ENCODE measurements at regions not wholly inside any gene's neighbourhood (a gene's known extent, or its start where the extent isn't known, plus 50 kb on each side); places are given as distances from the start of the nearest gene placed in this dataset.
"Not testable (repeated sequence)": the region's sequence is repeated elsewhere in the genome, so short reads cannot be mapped to it uniquely, and the experiment has no call there.

DNA sequence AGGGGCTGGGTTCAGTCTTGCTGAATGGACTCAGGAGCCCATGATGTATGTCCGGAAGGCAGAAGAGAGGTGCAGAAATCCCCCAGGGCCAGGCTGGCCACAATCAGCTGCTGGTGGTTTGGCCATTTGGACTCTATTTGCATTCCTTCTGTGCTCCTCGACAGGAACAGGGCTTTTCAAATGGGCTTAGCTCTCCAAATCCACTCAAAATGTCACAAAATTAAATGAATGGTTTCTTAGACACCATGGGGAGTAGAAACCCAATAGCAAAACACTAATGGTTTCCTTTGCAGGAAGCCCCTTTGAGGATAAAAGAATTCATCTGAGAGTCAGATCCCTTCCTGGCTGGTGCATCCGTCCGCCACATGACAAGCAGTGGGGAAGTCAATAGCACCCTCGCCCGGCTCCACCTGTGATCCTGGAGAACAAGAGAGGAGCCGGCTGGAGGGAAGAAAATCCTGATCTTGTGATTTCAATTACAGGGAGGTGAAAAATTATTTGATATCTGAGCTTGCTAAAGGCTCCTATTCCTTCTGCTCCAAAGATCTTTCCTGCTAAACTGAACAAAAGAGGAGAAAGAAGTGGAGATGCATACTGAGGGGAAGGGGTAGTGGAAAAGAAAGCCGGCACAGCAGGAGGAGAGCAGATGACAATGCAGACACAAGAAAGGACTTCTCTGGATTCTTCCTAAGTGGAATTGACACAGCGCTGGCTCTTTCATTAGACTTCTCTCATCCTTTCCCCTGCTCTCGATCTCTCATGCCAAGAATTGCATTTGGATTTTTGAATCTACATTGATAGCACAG, 190.7 kb downstream of the C7orf25 start:
- TF ChIP-seq SUZ12 (IDR thresholded peaks at IDR 0.05) = no peak
- no peak for TF ChIP-seq TARDBP (IDR thresholded peaks at IDR 0.05)
- DNase-seq (ENCODE audit: extremely low spot score) = no peak
- ChIA-PET CTCF (no interaction called here), POLR2A (no interaction called here)

GRCh38 chr7:42720012-42720411, 191.9 kb downstream of the C7orf25 start:
- ChIA-PET POLR2A (no interaction called here), CTCF (no interaction called here)
- TF ChIP-seq TARDBP (IDR thresholded peaks at IDR 0.05) (no peak), BHLHE40 (IDR thresholded peaks at IDR 0.05; ENCODE audit: borderline replicate concordance) (no peak), FOXK2 (IDR thresholded peaks at IDR 0.05) (no peak), PKNOX1 (IDR thresholded peaks at IDR 0.05) (no peak), SP1 (IDR thresholded peaks at IDR 0.05) (no peak), ZNF384 (IDR thresholded peaks at IDR 0.05) (no peak), HDGF (IDR thresholded peaks at IDR 0.05; ENCODE audit: borderline replicate concordance) (no peak), LEF1 (IDR thresholded peaks at IDR 0.05; ENCODE audit: borderline replicate concordance) (no peak), FOXM1 (IDR thresholded peaks at IDR 0.05; ENCODE audit: borderline replicate concordance) (no peak), ARNT (IDR thresholded peaks at IDR 0.05) (no peak), ELF4 (IDR thresholded peaks at IDR 0.05) (no peak), FOXA1 (IDR thresholded peaks at IDR 0.05) (no peak), CTBP1 (IDR thresholded peaks at IDR 0.05; ENCODE audit: borderline replicate concordance) (no peak), SUZ12 (IDR thresholded peaks at IDR 0.05) (no peak), L3MBTL2 (conservative IDR thresholded peaks at IDR 0.05) (no peak), NFRKB (IDR thresholded peaks at IDR 0.05) (no peak)
- DNase-seq (ENCODE audit: extremely low spot score) = no peak

DNA sequence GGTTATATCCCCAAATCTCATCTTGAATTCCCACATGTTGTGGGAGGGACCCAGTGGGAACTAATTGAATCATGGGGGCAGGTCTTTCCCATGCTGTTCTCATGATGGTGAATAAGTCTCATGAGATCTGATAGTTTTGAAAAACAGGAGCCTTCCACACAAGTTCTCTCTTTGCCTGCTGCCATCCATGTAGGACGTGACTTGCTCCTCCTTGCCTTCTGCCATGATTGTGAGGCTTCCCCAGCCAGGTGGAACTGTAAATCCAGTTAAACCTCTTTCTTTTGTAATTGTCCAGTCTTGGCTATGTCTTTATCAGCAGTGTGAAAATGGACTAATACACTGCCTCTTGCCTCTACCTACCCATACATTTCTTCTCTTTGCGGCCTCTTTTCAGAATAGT, 193.4 kb downstream of the C7orf25 start:
- CTCF ChIA-PET = interaction anchor here (1.2 kb wide), 1 partner anchor 26 kb away, joined by 3 read pairs; no protein-coding TSS in a partner anchor
- DNase-seq (ENCODE audit: extremely low spot score); POLR2A ChIA-PET: not testable (repeated sequence)

DNA sequence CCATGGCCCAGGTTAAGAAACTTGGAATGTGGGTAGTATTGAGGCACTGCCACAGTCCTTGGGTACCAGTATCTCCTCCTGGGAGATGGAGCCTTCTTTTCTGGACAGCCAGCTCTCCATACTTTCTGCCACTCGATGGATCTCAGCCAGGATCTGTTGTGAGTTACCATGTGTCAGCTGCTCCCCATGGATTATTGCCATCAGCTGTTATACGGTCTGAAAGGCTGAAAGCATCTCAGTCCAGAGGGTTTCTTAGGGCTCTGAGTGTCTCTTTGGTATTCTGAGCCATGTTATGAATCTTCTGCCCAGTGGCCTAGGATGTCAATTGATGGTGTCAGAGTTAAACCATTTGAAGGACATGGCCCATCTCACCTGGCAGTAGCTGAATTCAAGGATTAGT, 197.5 kb downstream of the C7orf25 start:
- ChIA-PET CTCF (no interaction called here), POLR2A (no interaction called here)

DNA sequence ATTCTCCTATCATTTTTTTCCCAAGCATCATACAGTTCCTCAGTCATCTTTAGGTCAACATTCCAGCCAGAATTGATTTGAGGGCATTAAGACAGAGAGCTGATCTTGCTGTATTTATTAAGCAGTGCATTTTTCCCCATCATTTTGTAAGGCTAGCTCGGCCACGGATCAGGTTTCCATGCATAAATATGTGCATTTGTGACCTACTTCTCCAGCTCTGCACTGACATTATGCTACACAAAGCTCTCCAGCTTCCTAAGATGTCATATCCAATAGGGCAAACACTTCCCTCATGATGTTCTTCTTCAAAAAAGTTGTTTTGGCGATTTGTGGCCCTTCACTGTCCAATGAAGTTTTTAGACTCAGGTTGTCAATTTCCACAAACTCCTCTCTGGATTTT, 202.6 kb downstream of the C7orf25 start:
- CTCF ChIA-PET = no interaction called here
- POLR2A ChIA-PET = no interaction called here
- no peak for DNase-seq (ENCODE audit: extremely low spot score)
- no peak for TF ChIP-seq TARDBP (IDR thresholded peaks at IDR 0.05)
- no peak for TF ChIP-seq PKNOX1 (IDR thresholded peaks at IDR 0.05)
- no peak for TF ChIP-seq FOXK2 (IDR thresholded peaks at IDR 0.05)
- TF ChIP-seq FOXA1 (IDR thresholded peaks at IDR 0.05) = no peak
- no peak for TF ChIP-seq L3MBTL2 (conservative IDR thresholded peaks at IDR 0.05)
- no peak for TF ChIP-seq FOXM1 (IDR thresholded peaks at IDR 0.05; ENCODE audit: borderline replicate concordance)
- no peak for TF ChIP-seq NFRKB (IDR thresholded peaks at IDR 0.05)
- no peak for TF ChIP-seq CTBP1 (IDR thresholded peaks at IDR 0.05; ENCODE audit: borderline replicate concordance)
- no peak for TF ChIP-seq HDGF (IDR thresholded peaks at IDR 0.05; ENCODE audit: borderline replicate concordance)
- TF ChIP-seq ZNF384 (IDR thresholded peaks at IDR 0.05) = no peak
- no peak for TF ChIP-seq ELF4 (IDR thresholded peaks at IDR 0.05)
- no peak for TF ChIP-seq SUZ12 (IDR thresholded peaks at IDR 0.05)
- TF ChIP-seq SP1 (IDR thresholded peaks at IDR 0.05) = no peak
- TF ChIP-seq LEF1 (IDR thresholded peaks at IDR 0.05; ENCODE audit: borderline replicate concordance) = no peak
- no peak for TF ChIP-seq BHLHE40 (IDR thresholded peaks at IDR 0.05; ENCODE audit: borderline replicate concordance)
- no peak for TF ChIP-seq ARNT (IDR thresholded peaks at IDR 0.05)

More for the DNA sequence above, 197.5 kb downstream of the C7orf25 start:
- TF ChIP-seq LEF1 (IDR thresholded peaks at IDR 0.05; ENCODE audit: borderline replicate concordance) (no peak), PKNOX1 (IDR thresholded peaks at IDR 0.05) (no peak)
- no peak for DNase-seq (ENCODE audit: extremely low spot score)

DNA sequence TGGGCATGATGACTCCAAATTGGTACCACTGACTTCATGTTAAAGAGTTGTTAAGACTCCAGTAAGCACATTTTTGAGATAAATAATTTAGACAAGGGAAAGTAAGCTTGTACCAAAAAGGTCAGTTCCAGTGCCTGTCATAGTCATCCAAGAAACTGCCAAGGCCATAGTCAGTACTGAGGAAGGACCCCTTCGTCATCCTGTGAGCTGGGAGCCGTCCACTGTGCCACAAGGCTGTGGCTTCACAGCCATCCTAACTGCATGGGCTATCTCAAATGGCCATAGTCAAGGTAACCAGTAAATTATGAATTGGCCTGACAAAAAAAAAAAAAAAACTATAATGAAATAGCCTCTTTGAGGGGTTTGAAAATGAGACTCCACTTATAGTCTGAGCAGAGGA, 207.2 kb downstream of the C7orf25 start:
- TF ChIP-seq FOXA1 (IDR thresholded peaks at IDR 0.05) = no peak
- ChIA-PET CTCF (interaction anchor here (0.6 kb wide), 2 partner anchors 14 to 15 kb away, joined by 3 read pairs; no protein-coding TSS in a partner anchor), POLR2A (no interaction called here)
- no peak for DNase-seq (ENCODE audit: extremely low spot score)

- no peak for DNase-seq (ENCODE audit: extremely low spot score)
- no peak for TF ChIP-seq NFRKB (IDR thresholded peaks at IDR 0.05)
- no peak for TF ChIP-seq FOXA1 (IDR thresholded peaks at IDR 0.05)
- TF ChIP-seq BHLHE40 (IDR thresholded peaks at IDR 0.05; ENCODE audit: borderline replicate concordance) = no peak
- TF ChIP-seq FOXK2 (IDR thresholded peaks at IDR 0.05) = no peak
- TF ChIP-seq CTBP1 (IDR thresholded peaks at IDR 0.05; ENCODE audit: borderline replicate concordance) = no peak
- TF ChIP-seq ARNT (IDR thresholded peaks at IDR 0.05) = no peak
- no peak for TF ChIP-seq TARDBP (IDR thresholded peaks at IDR 0.05)
- no peak for TF ChIP-seq SUZ12 (IDR thresholded peaks at IDR 0.05)
- no peak for TF ChIP-seq SP1 (IDR thresholded peaks at IDR 0.05)
- no peak for TF ChIP-seq HDGF (IDR thresholded peaks at IDR 0.05; ENCODE audit: borderline replicate concordance)
- TF ChIP-seq ZNF384 (IDR thresholded peaks at IDR 0.05) = no peak
- TF ChIP-seq ELF4 (IDR thresholded peaks at IDR 0.05) = no peak
- no peak for TF ChIP-seq LEF1 (IDR thresholded peaks at IDR 0.05; ENCODE audit: borderline replicate concordance)
- no peak for TF ChIP-seq L3MBTL2 (conservative IDR thresholded peaks at IDR 0.05)
- POLR2A ChIA-PET = no interaction called here
- CTCF ChIA-PET = interaction anchor here (0.6 kb wide), 1 partner anchor 37 kb away, joined by 3 read pairs; no protein-coding TSS in a partner anchor
These were observed 209.2 kb downstream of the C7orf25 start for GRCh38 chr7:42702647-42703046.

All from HEK293T (cell line).